Activated CD4-positive, alpha-beta T cell treated with anti-CD3 and anti-CD28 coated beads, Interleukin-2, Interleukin-4, amounts not matched to agents 100 ng/mL and 50 ng/mL, durations not matched to agents 16 hours and 8 hours (primary cell): ENCODE measurements at regions not wholly inside any gene's neighbourhood (a gene's known extent, or its start where the extent isn't known, plus 50 kb on each side); places are given as distances from the start of the nearest gene placed in this dataset.

Experiments
- DNase-seq: peaks from one replicate; pipeline ENCODE4 v3.0.0-alpha.2; 2020; ENCODE audit warnings: low spot score

- DNase-seq, result no peak
These were observed 239.0 kb downstream of the EIPR1 start for GRCh38 chr2:3138621-3139020.

DNA sequence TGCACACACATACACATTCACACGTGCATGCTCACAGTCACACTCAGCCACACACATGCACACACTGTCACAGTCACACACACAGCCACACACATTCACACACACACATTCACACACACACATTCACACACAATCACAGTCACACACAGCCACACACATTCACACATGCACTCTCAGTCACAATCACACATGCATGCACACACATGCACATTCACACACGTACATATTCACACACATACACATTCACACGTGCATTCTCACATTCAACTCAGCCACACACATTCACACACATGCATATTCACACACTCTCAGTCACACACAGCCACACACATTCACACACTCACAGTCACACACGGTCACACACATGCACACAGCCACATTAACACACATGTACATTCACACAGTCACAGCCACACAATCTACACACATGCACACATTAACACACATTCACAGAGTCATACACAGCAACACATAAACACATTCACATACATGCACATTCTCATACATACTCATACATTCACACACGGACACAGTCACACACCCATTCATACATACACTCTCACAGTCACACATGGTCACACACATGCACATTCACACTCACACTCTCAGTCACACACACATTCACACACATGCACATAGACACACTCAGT, 239.8 kb downstream of the EIPR1 start:
- DNase-seq, result no peak

GRCh38 chr2:3135676-3136075, 241.9 kb downstream of the EIPR1 start:
- DNase-seq, result no peak

- DNase-seq, result no peak
These were observed 243.5 kb downstream of the EIPR1 start for GRCh38 chr2:3134026-3134571.

DNA sequence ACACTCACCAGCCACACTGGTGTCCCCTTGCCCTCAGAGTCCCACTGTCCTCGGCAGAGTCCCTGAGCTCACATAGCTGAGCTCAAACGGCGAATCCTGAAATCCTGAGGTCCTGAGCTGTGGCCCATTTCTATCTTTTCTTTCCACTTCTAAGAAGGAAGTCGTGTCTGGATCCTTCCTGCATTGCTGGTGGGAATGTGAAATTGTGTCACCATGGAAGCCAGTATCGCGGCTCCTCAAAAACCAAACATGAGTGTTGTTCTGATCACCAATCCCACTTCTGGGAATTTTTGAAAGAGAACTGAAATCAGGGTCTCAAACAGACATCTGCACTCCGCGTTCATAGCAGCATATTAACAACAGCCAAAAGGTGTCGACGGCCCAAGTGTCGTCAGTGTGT, 244.7 kb downstream of the EIPR1 start:
- no peak for DNase-seq

DNA sequence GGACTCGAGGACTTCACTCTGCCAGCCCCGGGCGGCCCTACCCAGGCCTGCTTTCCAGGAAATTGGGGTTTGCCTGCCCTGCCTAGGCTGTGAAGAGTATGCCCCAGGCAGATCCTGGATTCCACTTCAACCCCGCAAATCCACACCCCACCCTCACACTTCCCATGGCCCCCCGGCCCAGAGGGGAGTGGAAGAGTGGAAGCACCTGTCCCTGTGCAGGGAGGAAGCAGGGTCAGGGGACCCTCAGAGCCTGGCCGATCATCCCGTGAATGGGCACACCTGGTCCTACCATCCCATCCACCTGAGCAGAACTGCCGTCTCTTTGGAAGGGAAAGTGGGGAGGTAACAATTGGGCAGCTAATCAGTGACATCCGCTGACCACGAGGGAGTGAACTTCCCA, 245.2 kb downstream of the EIPR1 start:
- no peak for DNase-seq

DNA sequence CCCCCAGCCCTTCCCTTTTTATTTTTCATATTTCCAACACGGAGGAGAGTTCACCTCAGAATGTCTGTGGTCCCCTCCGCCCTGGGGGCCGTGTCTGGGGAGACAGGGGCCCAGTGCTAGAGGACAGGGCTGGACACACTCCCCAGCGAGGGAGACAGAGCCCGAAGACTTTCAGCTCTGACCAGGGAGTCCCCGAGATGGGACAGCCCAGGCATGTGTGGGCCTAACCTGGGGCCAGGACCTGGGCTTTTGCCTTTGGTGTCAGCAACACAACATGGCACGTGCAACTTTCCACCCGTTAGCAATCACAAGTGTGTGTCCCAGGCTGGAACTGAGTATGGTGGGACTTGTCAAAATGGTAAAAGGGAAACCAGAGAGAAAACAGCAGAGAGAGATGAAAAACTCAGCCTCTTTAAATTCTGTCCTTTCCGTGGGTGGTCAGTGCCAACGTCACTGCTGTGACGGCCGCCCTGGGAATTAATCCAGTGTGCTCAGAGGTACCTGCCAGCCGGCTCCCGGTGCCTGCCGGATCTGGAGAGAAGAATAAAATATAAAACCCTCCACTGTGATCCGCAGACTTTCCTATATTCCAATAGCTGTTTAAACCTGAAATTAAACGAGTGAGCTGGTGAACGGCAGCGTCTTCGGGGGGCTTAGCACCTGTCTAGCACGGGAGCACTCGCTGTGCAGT, 245.8 kb downstream of the EIPR1 start:
- no peak for DNase-seq

DNA sequence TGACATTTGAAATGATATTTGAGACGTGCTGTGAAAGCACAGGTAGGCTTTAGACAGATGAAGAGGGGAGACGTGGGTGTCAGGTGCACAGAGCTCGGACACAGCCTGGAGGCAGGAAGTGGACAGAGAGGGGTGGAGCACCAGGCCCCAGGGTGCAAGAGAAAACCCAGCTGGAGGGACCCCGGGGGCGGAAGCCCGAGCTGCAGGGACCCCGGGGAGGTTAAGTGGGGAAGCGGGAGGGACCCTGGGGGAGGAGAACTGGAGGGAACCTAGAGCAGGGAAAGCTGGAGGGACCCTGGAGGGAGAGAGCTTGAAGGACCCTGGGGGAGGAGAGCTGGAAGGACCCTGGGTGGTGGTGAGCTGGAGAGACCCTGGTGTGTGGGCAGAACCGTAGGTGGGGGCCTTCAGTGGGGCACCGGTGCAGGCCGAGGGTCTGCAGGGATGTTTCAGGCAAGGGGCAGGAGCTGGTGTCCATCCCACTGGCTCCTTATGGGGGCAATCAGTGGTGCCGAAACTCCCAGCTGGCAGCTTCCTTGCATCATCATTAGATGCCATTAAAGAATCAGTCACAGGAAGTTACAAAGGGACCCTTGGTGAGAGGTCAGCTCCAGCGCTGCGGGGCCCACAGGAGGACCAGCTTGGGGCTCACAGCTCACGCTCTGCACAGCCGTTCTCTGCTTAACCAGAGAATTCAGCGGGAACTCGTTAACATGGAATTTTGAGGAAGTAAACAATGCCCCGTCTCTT, 246.6 kb downstream of the EIPR1 start:
- no peak for DNase-seq

GRCh38 chr2:3130444-3130843, 247.2 kb downstream of the EIPR1 start:
- no peak for DNase-seq

DNA sequence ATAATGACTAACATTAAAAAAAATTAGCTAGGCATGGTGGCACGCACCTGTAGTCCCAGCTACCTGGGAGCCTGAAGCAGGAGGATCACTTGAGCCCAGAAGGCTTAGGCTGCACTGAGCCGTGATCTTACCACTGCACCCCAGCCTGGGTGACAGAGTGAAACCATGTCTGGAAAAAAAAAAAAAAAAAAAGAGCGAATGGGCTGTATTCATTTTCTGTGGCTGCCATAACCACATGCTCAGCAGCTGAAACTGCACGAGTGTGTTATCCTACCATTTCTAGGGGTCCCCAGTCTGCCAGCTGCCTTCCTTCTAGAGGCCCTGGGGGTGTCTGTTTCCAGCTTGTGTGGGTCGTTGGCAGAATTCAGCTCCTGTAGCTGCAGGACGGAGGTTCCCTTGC, 247.8 kb downstream of the EIPR1 start:
- DNase-seq, result no peak

GRCh38 chr2:3128786-3129185, 248.8 kb downstream of the EIPR1 start:
- DNase-seq, result no peak

DNA sequence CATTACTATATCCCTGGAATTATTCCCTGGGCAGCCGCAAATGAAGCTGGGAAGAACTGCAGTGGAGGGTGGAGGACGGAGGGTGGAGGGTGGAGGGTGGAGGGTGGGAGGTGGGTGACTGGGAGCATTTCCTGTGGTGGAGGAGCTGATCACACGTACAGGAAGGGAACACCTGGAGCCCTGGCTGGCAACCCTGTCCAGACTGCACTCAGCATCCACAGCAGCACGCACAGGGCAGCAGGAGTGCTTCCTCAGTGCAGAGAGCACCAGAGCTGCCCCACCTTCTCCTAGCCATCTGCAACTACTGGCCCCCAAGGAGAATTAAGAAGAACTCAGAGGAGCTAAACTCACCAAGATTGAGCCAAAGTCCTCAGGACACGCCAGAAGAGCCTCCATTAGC, 249.9 kb downstream of the EIPR1 start:
- DNase-seq, result no peak

- DNase-seq, result no peak
These were observed 250.6 kb downstream of the EIPR1 start for GRCh38 chr2:3126911-3127621.

GRCh38 chr2:3126171-3126910, 251.3 kb downstream of the EIPR1 start:
- no peak for DNase-seq

- DNase-seq, result no peak
These were observed 251.9 kb downstream of the EIPR1 start for GRCh38 chr2:3125761-3126130.

- no peak for DNase-seq
These were observed 252.4 kb downstream of the EIPR1 start for GRCh38 chr2:3125001-3125760.

DNA sequence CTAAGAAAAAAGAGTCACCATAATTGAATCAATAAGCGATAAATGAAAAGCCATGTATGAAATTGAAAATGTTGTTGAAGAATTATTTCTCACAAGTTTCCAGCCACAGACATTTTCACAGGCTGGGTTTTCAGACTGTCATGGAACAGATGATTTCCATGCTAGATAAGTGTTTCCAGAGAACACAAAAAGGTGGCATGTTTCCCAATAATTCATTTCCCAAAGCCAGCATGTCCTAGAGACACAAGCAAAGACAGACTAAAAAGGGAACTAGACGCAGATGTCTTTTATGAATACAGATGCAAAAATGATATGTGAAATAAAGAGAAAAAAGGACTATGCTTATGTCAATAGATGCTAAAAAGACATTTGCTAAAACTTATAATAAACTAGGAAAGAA, 255.1 kb downstream of the EIPR1 start:
- no peak for DNase-seq

DNA sequence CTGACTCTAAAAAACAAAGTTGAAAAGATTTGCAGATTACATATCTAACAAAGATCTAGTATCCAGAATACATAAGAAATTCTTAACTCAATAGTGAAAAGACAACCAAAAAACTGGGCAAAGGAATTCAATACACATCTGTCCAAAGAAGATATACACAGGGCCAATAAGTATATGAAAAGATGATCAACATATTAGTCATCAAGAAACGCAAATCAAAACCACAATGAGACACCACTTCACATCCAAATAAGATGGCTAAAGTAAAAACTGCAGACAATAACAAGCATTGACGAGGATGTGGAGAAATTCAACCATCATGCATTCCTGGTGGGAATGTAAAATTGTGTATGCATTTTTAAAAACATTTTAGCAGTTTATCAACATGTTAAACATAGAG, 256.0 kb downstream of the EIPR1 start:
- DNase-seq, result no peak

GRCh38 chr2:3117650-3118216, 259.9 kb downstream of the EIPR1 start:
- DNase-seq, result no peak

DNA sequence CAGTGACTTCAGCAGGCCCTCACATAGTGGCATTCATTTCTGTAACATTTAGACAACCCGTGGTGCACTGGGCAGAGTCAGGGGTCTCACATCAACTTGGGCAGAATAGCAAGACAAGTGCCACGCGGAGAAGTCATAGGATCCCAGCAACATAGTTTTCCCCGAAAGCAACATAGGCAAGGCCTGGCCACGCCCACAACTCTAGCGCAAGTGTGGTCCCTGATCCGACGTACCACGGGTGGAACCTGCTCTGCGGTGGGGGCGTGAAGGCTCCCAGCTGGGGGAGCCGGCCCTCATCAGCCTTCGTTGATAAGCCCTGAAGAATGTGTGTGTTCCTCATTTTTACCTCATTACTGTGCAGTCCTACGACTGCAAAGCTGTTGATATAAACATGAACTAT, 261.2 kb downstream of the EIPR1 start:
- no peak for DNase-seq
